ENCODE measurements at regions not wholly inside any gene's neighbourhood (a gene's known extent, or its start where the extent isn't known, plus 50 kb on each side); places are given as distances from the start of the nearest gene placed in this dataset.

GRCh38 chr9:20291201-20291600 is 331.1 kb downstream of the MLLT3 start:
- no peak for DNase-seq

GRCh38 chr9:20290257-20290656 is 332.0 kb downstream of the MLLT3 start:
- DNase-seq = no peak

GRCh38 chr9:20289423-20290010 is 332.8 kb downstream of the MLLT3 start:
- DNase-seq = no peak

GRCh38 chr9:20286969-20287368 is 335.3 kb downstream of the MLLT3 start:
- DNase-seq = no peak

- DNase-seq = no peak
Measured at GRCh38 chr9:20286154-20286700, 336.1 kb downstream of the MLLT3 start.

- DNase-seq = no peak
Measured at GRCh38 chr9:20284601-20285289, 337.6 kb downstream of the MLLT3 start.

GRCh38 chr9:20280330-20280729 is 342.0 kb downstream of the MLLT3 start:
- no peak for DNase-seq

GRCh38 chr9:20276762-20277161 is 345.5 kb downstream of the MLLT3 start:
- DNase-seq = no peak

- DNase-seq = no peak
Measured at GRCh38 chr9:20271723-20272122, 350.6 kb downstream of the MLLT3 start.

- no peak for DNase-seq
Measured at GRCh38 chr9:20271096-20271495, 351.2 kb downstream of the MLLT3 start.

- no peak for DNase-seq
Measured at GRCh38 chr9:20270161-20270560, 352.1 kb downstream of the MLLT3 start.

- DNase-seq = no peak
Measured at GRCh38 chr9:20269620-20270019, 352.7 kb downstream of the MLLT3 start.

- DNase-seq = no peak
Measured at GRCh38 chr9:20264896-20265295, 357.4 kb downstream of the MLLT3 start.

- DNase-seq = no peak
Measured at GRCh38 chr9:20262611-20263010, 359.7 kb downstream of the MLLT3 start.

GRCh38 chr9:20256284-20256948 is 365.9 kb downstream of the MLLT3 start:
- DNase-seq = no peak

GRCh38 chr9:20255052-20255451 is 367.2 kb downstream of the MLLT3 start:
- DNase-seq = no peak

GRCh38 chr9:20253635-20254034 is 368.7 kb downstream of the MLLT3 start:
- no peak for DNase-seq

- no peak for DNase-seq
Measured at GRCh38 chr9:20252778-20253177, 369.5 kb downstream of the MLLT3 start.

- DNase-seq = no peak
Measured at GRCh38 chr9:20250791-20251190, 371.5 kb downstream of the MLLT3 start.

GRCh38 chr9:20244271-20244670 is 378.0 kb downstream of the MLLT3 start:
- no peak for DNase-seq

- no peak for DNase-seq
Measured at GRCh38 chr9:20243841-20244240, 378.5 kb downstream of the MLLT3 start.

- no peak for DNase-seq
Measured at GRCh38 chr9:20242510-20243189, 379.6 kb downstream of the MLLT3 start.

GRCh38 chr9:20240498-20240897 is 381.8 kb downstream of the MLLT3 start:
- DNase-seq = no peak

- no peak for DNase-seq
Measured at GRCh38 chr9:20238921-20239320, 383.4 kb downstream of the MLLT3 start.

Measured in SHP77 (cell line).